Activated CD4-positive, alpha-beta memory T cell treated with anti-CD3 and anti-CD28 coated beads, Interleukin-2, amount 10 ng/mL, durations not matched to agents 7 days and 5 days (primary cell): ENCODE measurements at regions not wholly inside any gene's neighbourhood (a gene's known extent, or its start where the extent isn't known, plus 50 kb on each side); places are given as distances from the start of the nearest gene placed in this dataset.
"Not testable (repeated sequence)": the region's sequence is repeated elsewhere in the genome, so short reads cannot be mapped to it uniquely, and the experiment has no call there.

Experiments used
- CTCF ChIA-PET: fragments of 350-600 bp; sonication (Branson Sonifier 250); formaldehyde crosslinking; loops from one replicate; lab custom pipeline; 2021; ENCODE audit warnings: antibody characterized with exemption, inconsistent platforms; lab: Charles Lee
- POLR2A ChIA-PET: fragments of 350-600 bp; sonication (Branson Sonifier 250); formaldehyde crosslinking; loops from one replicate; lab custom pipeline; 2021; ENCODE audit warnings: antibody characterized with exemption; lab: Charles Lee
- DNase-seq: peaks from one replicate; pipeline ENCODE4 v3.0.0-alpha.2; 2020
- H3K27ac Mint-ChIP-seq: one replicate; pipeline ENCODE4 v1.8.0; 2021; ENCODE audit warnings: mild to moderate bottlenecking, mixed read lengths
- H3K27me3 Mint-ChIP-seq: one replicate; pipeline ENCODE4 v1.8.0; 2021; ENCODE audit warnings: mixed read lengths
- H3K36me3 Mint-ChIP-seq: one replicate; pipeline ENCODE4 v1.8.0; 2021; ENCODE audit warnings: low read depth, mixed read lengths
- H3K4me1 Mint-ChIP-seq: one replicate; pipeline ENCODE4 v1.8.0; 2021; ENCODE audit warnings: mixed read lengths
- H3K4me3 Mint-ChIP-seq: one replicate; pipeline ENCODE4 v1.8.0; 2021; ENCODE audit warnings: mild to moderate bottlenecking, mixed read lengths
- H3K9me3 Mint-ChIP-seq: one replicate; pipeline ENCODE4 v1.8.0; 2021; ENCODE audit warnings: mixed read lengths

- Mint-ChIP-seq H3K4me1 (no peaks in the 10 kb centered on the region), H3K36me3 (peaks cover 3% of the 10 kb centered on the region), H3K4me3 (no peak overlapping the region), H3K9me3 (no peaks in the 10 kb centered on the region), H3K27me3 (peaks cover 30% of the 10 kb centered on the region), H3K27ac (no peak overlapping the region)
- DNase-seq, result no peak
- ChIA-PET POLR2A (no interaction called here), CTCF (no interaction called here)
These were observed 91.1 kb upstream of the CRY1 start for GRCh38 chr12:107184359-107184930.

GRCh38 chr12:107196681-107197080 is 103.3 kb upstream of the CRY1 start:
- no peak overlapping the region for H3K27ac Mint-ChIP-seq
- ChIA-PET CTCF (no interaction called here), POLR2A (no interaction called here)
- peaks cover 18% of the 10 kb centered on the region for H3K27me3 Mint-ChIP-seq
- H3K36me3 Mint-ChIP-seq, result no peaks in the 10 kb centered on the region
- no peaks in the 10 kb centered on the region for H3K4me1 Mint-ChIP-seq
- no peaks in the 10 kb centered on the region for H3K9me3 Mint-ChIP-seq
- no peak overlapping the region for H3K4me3 Mint-ChIP-seq
- no peak for DNase-seq

GRCh38 chr12:107200394-107200793 is 107.0 kb upstream of the CRY1 start:
- no peaks in the 10 kb centered on the region for H3K4me1 Mint-ChIP-seq
- ChIA-PET CTCF (no interaction called here), POLR2A (no interaction called here)
- no peak overlapping the region for H3K27ac Mint-ChIP-seq
- no peaks in the 10 kb centered on the region for H3K9me3 Mint-ChIP-seq
- H3K27me3 Mint-ChIP-seq, result peaks cover 18% of the 10 kb centered on the region
- H3K4me3 Mint-ChIP-seq, result no peak overlapping the region
- DNase-seq, result no peak
- no peaks in the 10 kb centered on the region for H3K36me3 Mint-ChIP-seq

- H3K4me1 Mint-ChIP-seq, result no peaks in the 10 kb centered on the region
- no peak for DNase-seq
- H3K27me3 Mint-ChIP-seq, result peaks cover 13% of the 10 kb centered on the region
- H3K4me3 Mint-ChIP-seq, result no peak overlapping the region
- no peaks in the 10 kb centered on the region for H3K36me3 Mint-ChIP-seq
- H3K9me3 Mint-ChIP-seq, result peaks cover 2% of the 10 kb centered on the region
- no peak overlapping the region for H3K27ac Mint-ChIP-seq
- ChIA-PET CTCF (no interaction called here), POLR2A (no interaction called here)
These were observed 114.7 kb upstream of the CRY1 start for GRCh38 chr12:107207931-107208525.

- H3K27ac Mint-ChIP-seq, CTCF ChIA-PET, H3K4me3 Mint-ChIP-seq: not testable (repeated sequence)
These were observed 116.4 kb upstream of the CRY1 start for GRCh38 chr12:107209700-107210099.

GRCh38 chr12:107214373-107214773 is 121.0 kb upstream of the CRY1 start:
- H3K36me3 Mint-ChIP-seq, POLR2A ChIA-PET, H3K27me3 Mint-ChIP-seq, H3K9me3 Mint-ChIP-seq, H3K4me1 Mint-ChIP-seq, CTCF ChIA-PET, H3K27ac Mint-ChIP-seq, H3K4me3 Mint-ChIP-seq: not testable (repeated sequence)
- peak; percentile 19 for DNase-seq

More at GRCh38 chr12:107209700-107210099, 116.4 kb upstream of the CRY1 start:
- H3K4me1 Mint-ChIP-seq, POLR2A ChIA-PET, DNase-seq, H3K9me3 Mint-ChIP-seq, H3K36me3 Mint-ChIP-seq: not testable (repeated sequence)
- H3K27me3 Mint-ChIP-seq, result peaks cover 13% of the 10 kb centered on the region

- H3K4me1 Mint-ChIP-seq, H3K4me3 Mint-ChIP-seq, POLR2A ChIA-PET, CTCF ChIA-PET, H3K9me3 Mint-ChIP-seq, DNase-seq, H3K36me3 Mint-ChIP-seq, H3K27ac Mint-ChIP-seq: not testable (repeated sequence)
- H3K27me3 Mint-ChIP-seq, result peaks cover 17% of the 10 kb centered on the region
These were observed 123.1 kb upstream of the CRY1 start for GRCh38 chr12:107216411-107216810.

GRCh38 chr12:107219301-107219700 is 126.0 kb upstream of the CRY1 start:
- Mint-ChIP-seq H3K4me3 (no peak overlapping the region), H3K27me3 (peaks cover 36% of the 10 kb centered on the region), H3K4me1 (peaks cover 4% of the 10 kb centered on the region), H3K9me3 (peaks cover 4% of the 10 kb centered on the region), H3K27ac (no peak overlapping the region), H3K36me3 (no peaks in the 10 kb centered on the region)
- no peak for DNase-seq
- CTCF ChIA-PET, result no interaction called here
- POLR2A ChIA-PET, result no interaction called here

- CTCF ChIA-PET, result no interaction called here
- no peak for DNase-seq
These were observed 128.6 kb upstream of the CRY1 start for GRCh38 chr12:107221913-107222312.

GRCh38 chr12:107223821-107224220 is 130.5 kb upstream of the CRY1 start:
- no peak overlapping the region for H3K27ac Mint-ChIP-seq
- H3K4me1 Mint-ChIP-seq, result peaks cover 4% of the 10 kb centered on the region
- H3K27me3 Mint-ChIP-seq, result peaks cover 41% of the 10 kb centered on the region
- no peak for DNase-seq
- no peaks in the 10 kb centered on the region for H3K9me3 Mint-ChIP-seq
- POLR2A ChIA-PET, result no interaction called here
- no peak overlapping the region for H3K4me3 Mint-ChIP-seq
- H3K36me3 Mint-ChIP-seq, result no peaks in the 10 kb centered on the region
- CTCF ChIA-PET, result no interaction called here

More at GRCh38 chr12:107221913-107222312, 128.6 kb upstream of the CRY1 start:
- no peak overlapping the region for H3K27ac Mint-ChIP-seq
- POLR2A ChIA-PET, result no interaction called here
- H3K9me3 Mint-ChIP-seq, result peaks cover 4% of the 10 kb centered on the region
- H3K36me3 Mint-ChIP-seq, result no peaks in the 10 kb centered on the region
- H3K4me3 Mint-ChIP-seq, result no peak overlapping the region
- H3K4me1 Mint-ChIP-seq, result peaks cover 4% of the 10 kb centered on the region
- H3K27me3 Mint-ChIP-seq, result peaks cover 39% of the 10 kb centered on the region

GRCh38 chr12:107225635-107226034 is 132.3 kb upstream of the CRY1 start:
- ChIA-PET CTCF (interaction anchor here (0.9 kb wide), 1 partner anchor 177 kb away, joined by 3 read pairs; no protein-coding TSS in a partner anchor), POLR2A (no interaction called here)
- H3K4me1 Mint-ChIP-seq, result peaks cover 4% of the 10 kb centered on the region
- peaks cover 33% of the 10 kb centered on the region for H3K27me3 Mint-ChIP-seq
- no peaks in the 10 kb centered on the region for H3K36me3 Mint-ChIP-seq
- no peaks in the 10 kb centered on the region for H3K9me3 Mint-ChIP-seq
- no peak for DNase-seq
- H3K27ac Mint-ChIP-seq, result no peak overlapping the region
- H3K4me3 Mint-ChIP-seq, result no peak overlapping the region

- H3K36me3 Mint-ChIP-seq, result no peaks in the 10 kb centered on the region
- DNase-seq, result no peak
- H3K4me1 Mint-ChIP-seq, result peaks cover 4% of the 10 kb centered on the region
- POLR2A ChIA-PET, result no interaction called here
- CTCF ChIA-PET, result no interaction called here
- H3K27me3 Mint-ChIP-seq, result peaks cover 30% of the 10 kb centered on the region
- H3K9me3 Mint-ChIP-seq, result no peaks in the 10 kb centered on the region
- H3K4me3 Mint-ChIP-seq, result no peak overlapping the region
- H3K27ac Mint-ChIP-seq, result no peak overlapping the region
These were observed 132.8 kb upstream of the CRY1 start for GRCh38 chr12:107226126-107226525.

GRCh38 chr12:107228076-107228475 is 134.7 kb upstream of the CRY1 start:
- DNase-seq, result no peak
- Mint-ChIP-seq H3K27ac (no peak overlapping the region), H3K36me3 (no peaks in the 10 kb centered on the region), H3K27me3 (peaks cover 16% of the 10 kb centered on the region), H3K4me3 (no peak overlapping the region), H3K9me3 (no peaks in the 10 kb centered on the region), H3K4me1 (no peaks in the 10 kb centered on the region)
- ChIA-PET CTCF (interaction anchor here (0.7 kb wide), 1 partner anchor 152 kb away, joined by 3 read pairs; no protein-coding TSS in a partner anchor), POLR2A (no interaction called here)

GRCh38 chr12:107229827-107230226 is 136.5 kb upstream of the CRY1 start:
- Mint-ChIP-seq H3K27ac (no peak overlapping the region), H3K27me3 (peaks cover 11% of the 10 kb centered on the region), H3K9me3 (no peaks in the 10 kb centered on the region), H3K36me3 (no peaks in the 10 kb centered on the region), H3K4me3 (no peak overlapping the region), H3K4me1 (no peaks in the 10 kb centered on the region)
- POLR2A ChIA-PET, result no interaction called here
- DNase-seq, result no peak
- CTCF ChIA-PET, result no interaction called here
